ENCODE measurements at regions not wholly inside any gene's neighbourhood (a gene's known extent, or its start where the extent isn't known, plus 50 kb on each side); places are given as distances from the start of the nearest gene placed in this dataset.

- TF ChIP-seq CTCF (IDR thresholded peaks at IDR 0.05) (no peak), POLR2AphosphoS5 (IDR thresholded peaks at IDR 0.05; ENCODE audit: insufficient read depth in 1 of 2, low read depth in 1 of 2) (no peak)
Measured at GRCh38 chr7:142579946-142580345, 169.3 kb upstream of the PRSS1 start.

Measured in vagina (tissue), 2 donors.